Bronchial epithelial cell (primary cell): ENCODE measurements at regions not wholly inside any gene's neighbourhood (a gene's known extent, or its start where the extent isn't known, plus 50 kb on each side); places are given as distances from the start of the nearest gene placed in this dataset.

Source experiments
- DNase-seq: peaks from one replicate; pipeline ENCODE4 v3.0.0-alpha.2; 2010; ENCODE audit warnings: low read depth
- FAIRE-seq: peaks from 2 replicates; lab custom pipeline; 2011; peaks lifted over from hg19 to GRCh38; lab: Jason Lieb, UNC
- H3K27me3 ChIP-seq: 2 replicates; pipeline ENCODE4 v1.5.1; 2011; ENCODE audit warnings: low read length; ENCODE audit not compliant: control insufficient read depth, insufficient read depth
- H3K36me3 ChIP-seq: 2 replicates; pipeline ENCODE4 v1.5.1; 2011; ENCODE audit warnings: low read length; ENCODE audit not compliant: control insufficient read depth, insufficient read depth
- H3K4me3 ChIP-seq: 2 replicates; pipeline ENCODE4 v1.5.1; 2011; ENCODE audit warnings: mild to moderate bottlenecking, low read depth, low read length, control low read depth
- TF ChIP-seq, protein P1 (sequence below): IDR thresholded peaks from 2 replicates; pipeline ENCODE4 v1.5.1; 2011; ENCODE audit warnings: mild to moderate bottlenecking, moderate library complexity, low read length, control low read depth, inconsistent platforms; ENCODE audit not compliant: insufficient read depth, severe bottlenecking

DNA sequence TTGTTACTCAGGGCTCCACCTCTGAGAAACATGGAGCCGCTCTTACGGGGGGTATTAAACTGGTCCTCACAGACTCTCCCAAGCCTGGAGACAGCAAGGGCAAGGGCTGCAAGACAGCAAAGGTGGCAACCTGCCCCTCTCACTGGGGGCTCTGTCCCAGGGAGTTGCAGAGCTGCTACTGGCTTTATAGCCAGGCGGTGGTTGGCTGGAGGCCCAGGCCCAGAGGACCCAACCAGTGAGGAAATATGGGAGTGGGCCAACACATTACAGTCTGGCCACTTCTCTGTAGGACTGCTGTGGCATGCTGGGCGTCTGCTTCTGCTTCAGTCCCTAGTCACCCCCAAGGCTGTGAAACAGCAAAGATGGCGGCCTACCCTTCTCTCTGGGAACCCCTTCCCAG, 597.2 kb downstream of the LRRC70 start:
- TF ChIP-seq, protein P1, sequence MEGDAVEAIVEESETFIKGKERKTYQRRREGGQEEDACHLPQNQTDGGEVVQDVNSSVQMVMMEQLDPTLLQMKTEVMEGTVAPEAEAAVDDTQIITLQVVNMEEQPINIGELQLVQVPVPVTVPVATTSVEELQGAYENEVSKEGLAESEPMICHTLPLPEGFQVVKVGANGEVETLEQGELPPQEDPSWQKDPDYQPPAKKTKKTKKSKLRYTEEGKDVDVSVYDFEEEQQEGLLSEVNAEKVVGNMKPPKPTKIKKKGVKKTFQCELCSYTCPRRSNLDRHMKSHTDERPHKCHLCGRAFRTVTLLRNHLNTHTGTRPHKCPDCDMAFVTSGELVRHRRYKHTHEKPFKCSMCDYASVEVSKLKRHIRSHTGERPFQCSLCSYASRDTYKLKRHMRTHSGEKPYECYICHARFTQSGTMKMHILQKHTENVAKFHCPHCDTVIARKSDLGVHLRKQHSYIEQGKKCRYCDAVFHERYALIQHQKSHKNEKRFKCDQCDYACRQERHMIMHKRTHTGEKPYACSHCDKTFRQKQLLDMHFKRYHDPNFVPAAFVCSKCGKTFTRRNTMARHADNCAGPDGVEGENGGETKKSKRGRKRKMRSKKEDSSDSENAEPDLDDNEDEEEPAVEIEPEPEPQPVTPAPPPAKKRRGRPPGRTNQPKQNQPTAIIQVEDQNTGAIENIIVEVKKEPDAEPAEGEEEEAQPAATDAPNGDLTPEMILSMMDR: no peak

DNA sequence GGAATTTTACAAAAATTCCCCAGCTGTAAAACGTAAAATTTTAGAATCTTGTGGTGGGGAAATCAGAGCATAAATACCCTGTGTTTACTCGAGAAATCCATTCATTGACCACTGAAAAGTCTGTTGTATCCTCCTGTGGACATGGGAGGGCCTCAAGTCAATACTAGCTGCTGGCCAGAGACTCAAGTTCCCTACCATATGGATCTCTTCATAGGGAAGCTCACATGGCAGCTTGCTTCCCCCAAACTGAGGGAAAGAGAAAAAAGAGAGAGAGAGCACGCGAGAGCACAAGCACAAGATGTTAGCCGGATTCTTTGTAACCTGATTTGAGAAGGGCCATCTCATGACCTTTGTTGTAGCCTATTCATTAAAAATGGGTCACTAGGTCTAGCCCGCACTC, 591.9 kb downstream of the LRRC70 start:
- DNase-seq (no peak), FAIRE-seq (no peak)
- Histone ChIP-seq H3K4me3 (no peak overlapping the region), H3K27me3 (no peaks in the 10 kb centered on the region), H3K36me3 (no peaks in the 10 kb centered on the region)
- TF ChIP-seq, protein P1: no peak

More for the DNA sequence above, 597.2 kb downstream of the LRRC70 start:
- Histone ChIP-seq H3K27me3 (no peaks in the 10 kb centered on the region), H3K36me3 (no peaks in the 10 kb centered on the region), H3K4me3 (no peak overlapping the region)
- DNase-seq (no peak), FAIRE-seq (no peak)

DNA sequence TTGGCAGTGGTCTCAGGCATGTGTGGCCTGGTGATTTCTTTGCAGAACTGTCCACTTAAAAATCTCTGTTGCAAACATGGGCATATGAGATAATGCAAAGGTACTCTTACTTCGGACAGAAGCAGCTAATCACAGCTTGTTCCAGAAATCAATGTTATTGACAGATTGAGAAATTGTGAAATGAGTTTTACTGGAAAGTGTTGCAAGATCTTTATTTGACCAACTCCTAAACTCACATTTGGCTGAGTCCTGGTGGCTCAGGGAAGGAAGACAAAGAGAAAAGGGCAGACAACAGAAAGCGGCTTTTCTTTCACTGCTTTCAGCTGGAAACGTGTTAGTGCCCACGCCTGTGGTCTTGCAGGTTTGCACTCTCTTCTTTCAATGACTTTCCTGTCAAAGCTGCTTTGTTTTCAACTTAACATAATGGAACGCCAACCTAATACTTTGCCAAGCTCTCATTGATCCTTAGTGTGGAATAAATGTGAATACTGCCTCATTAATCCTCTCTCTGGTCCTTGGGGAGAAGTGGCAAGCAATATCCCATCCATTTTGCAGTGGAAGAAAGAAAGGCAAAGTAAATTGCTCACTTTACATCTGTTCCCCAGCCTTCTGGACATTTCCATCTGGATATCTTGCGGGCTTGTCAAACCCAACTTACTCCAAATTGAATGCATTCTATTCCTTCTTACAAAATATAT, 586.4 kb downstream of the LRRC70 start:
- no peak for DNase-seq
- no peak for FAIRE-seq

DNA sequence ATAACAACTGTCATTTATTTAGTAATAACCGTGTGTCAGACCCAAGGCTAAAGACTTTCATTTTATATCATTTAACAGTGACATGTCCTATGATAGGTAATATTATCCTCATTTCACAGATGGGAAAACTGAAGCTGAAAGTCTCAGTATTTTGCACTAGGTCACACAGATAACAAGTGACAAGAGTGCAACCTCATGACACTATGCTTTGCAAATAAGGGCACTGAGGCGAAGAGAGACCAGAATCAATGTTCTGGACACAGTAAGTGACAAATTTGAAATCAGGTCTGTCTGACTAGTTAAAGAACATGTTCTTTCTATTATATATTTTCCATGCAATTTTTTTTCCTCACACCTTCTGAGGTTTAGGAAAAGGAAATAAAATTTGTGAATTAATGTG, 585.7 kb downstream of the LRRC70 start:
- FAIRE-seq (no peak), DNase-seq (no peak)
- Histone ChIP-seq H3K36me3 (no peaks in the 10 kb centered on the region), H3K27me3 (no peaks in the 10 kb centered on the region), H3K4me3 (no peak overlapping the region)
- TF ChIP-seq, protein P1: no peak

More for the DNA sequence above, 586.4 kb downstream of the LRRC70 start:
- Histone ChIP-seq H3K27me3 (no peaks in the 10 kb centered on the region), H3K36me3 (no peaks in the 10 kb centered on the region), H3K4me3 (no peak overlapping the region)
- TF ChIP-seq, protein P1: no peak

DNA sequence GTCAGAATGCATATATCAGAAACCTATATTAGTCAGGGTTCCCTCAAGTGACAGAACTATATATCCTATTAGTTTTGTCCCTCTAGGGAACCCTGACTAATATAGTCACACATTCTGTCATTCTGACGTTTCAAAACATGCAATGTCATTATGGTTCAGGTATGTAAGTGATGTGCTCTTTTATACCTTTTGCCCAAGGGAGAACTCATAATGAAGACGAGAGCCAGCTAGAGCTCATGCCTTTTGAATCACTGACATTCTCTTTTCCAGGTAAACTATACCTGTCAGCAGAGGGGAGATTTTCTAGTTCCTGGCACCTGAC, 576.7 kb downstream of the LRRC70 start:
- TF ChIP-seq, protein P1: no peak
- Histone ChIP-seq H3K27me3 (no peaks in the 10 kb centered on the region), H3K4me3 (no peak overlapping the region), H3K36me3 (no peaks in the 10 kb centered on the region)
- FAIRE-seq (no peak), DNase-seq (no peak)
